ENCODE measurements at regions not wholly inside any gene's neighbourhood (a gene's known extent, or its start where the extent isn't known, plus 50 kb on each side); places are given as distances from the start of the nearest gene placed in this dataset.
"Not testable (repeated sequence)": the region's sequence is repeated elsewhere in the genome, so short reads cannot be mapped to it uniquely, and the experiment has no call there.

DNA sequence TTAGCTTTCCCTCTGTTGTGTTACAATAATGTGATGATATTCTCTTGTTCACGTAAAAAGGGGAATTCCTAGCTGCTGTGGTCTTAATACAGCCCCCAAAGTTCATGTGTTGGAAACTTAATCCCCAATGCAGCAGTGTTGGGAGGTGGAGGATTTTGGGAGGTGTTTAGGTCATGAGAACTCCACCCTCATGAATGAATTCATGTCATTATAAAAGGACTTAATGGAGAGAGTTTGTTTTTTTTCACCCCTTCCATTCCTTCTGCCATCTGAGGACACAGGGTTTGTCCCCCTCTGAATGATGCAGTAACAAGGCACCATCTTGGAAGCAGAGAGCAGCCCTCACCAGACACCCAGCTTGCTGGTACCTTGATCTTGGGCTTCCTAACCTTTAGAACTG, 253.4 kb upstream of the DDHD1 start:
- Histone ChIP-seq H3K27ac (no peak overlapping the region), H3K36me3 (no peaks in the 10 kb centered on the region), H3K27me3 (replicated peaks; ENCODE audit: insufficient read depth) (no peaks in the 10 kb centered on the region), H3K9me3 (no peaks in the 10 kb centered on the region), H3K4me1 (replicated peaks) (no peaks in the 10 kb centered on the region), H3K4me3 (no peak overlapping the region)
- intact Hi-C loops (cut with DNase I): no loop called here
- no peak for TF ChIP-seq POLR2A (IDR thresholded peaks at IDR 0.05)
- TF ChIP-seq, protein P1, sequence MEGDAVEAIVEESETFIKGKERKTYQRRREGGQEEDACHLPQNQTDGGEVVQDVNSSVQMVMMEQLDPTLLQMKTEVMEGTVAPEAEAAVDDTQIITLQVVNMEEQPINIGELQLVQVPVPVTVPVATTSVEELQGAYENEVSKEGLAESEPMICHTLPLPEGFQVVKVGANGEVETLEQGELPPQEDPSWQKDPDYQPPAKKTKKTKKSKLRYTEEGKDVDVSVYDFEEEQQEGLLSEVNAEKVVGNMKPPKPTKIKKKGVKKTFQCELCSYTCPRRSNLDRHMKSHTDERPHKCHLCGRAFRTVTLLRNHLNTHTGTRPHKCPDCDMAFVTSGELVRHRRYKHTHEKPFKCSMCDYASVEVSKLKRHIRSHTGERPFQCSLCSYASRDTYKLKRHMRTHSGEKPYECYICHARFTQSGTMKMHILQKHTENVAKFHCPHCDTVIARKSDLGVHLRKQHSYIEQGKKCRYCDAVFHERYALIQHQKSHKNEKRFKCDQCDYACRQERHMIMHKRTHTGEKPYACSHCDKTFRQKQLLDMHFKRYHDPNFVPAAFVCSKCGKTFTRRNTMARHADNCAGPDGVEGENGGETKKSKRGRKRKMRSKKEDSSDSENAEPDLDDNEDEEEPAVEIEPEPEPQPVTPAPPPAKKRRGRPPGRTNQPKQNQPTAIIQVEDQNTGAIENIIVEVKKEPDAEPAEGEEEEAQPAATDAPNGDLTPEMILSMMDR (IDR thresholded peaks at IDR 0.05): no peak
- no peak for TF ChIP-seq POLR2AphosphoS5 (IDR thresholded peaks at IDR 0.05)
- DNase-seq (ENCODE audit: low spot score): no peak
- WGBS: 93% methylated on average over 1 of the region's 1 CpG

GRCh38 chr14:53401646-53402045, 248.5 kb upstream of the DDHD1 start:
- Histone ChIP-seq H3K27me3 (replicated peaks; ENCODE audit: insufficient read depth) (no peaks in the 10 kb centered on the region), H3K27ac (no peak overlapping the region), H3K4me1 (replicated peaks) (no peaks in the 10 kb centered on the region), H3K4me3 (no peak overlapping the region), H3K9me3 (no peaks in the 10 kb centered on the region), H3K36me3 (no peaks in the 10 kb centered on the region)
- TF ChIP-seq POLR2A (IDR thresholded peaks at IDR 0.05) (no peak), POLR2AphosphoS5 (IDR thresholded peaks at IDR 0.05) (no peak)
- TF ChIP-seq, protein P1 (IDR thresholded peaks at IDR 0.05): no peak
- WGBS: 83% methylated on average over 3 of the region's 3 CpGs
- no peak for DNase-seq (ENCODE audit: low spot score)
- intact Hi-C loops (cut with DNase I): no loop called here

- Histone ChIP-seq H3K27me3 (replicated peaks; ENCODE audit: insufficient read depth) (no peaks in the 10 kb centered on the region), H3K36me3 (no peaks in the 10 kb centered on the region), H3K9me3 (no peaks in the 10 kb centered on the region), H3K27ac (no peak overlapping the region), H3K4me1 (replicated peaks) (no peaks in the 10 kb centered on the region), H3K4me3 (no peak overlapping the region)
- no peak for DNase-seq (ENCODE audit: low spot score)
- 67% methylated on average over 7 of the region's 7 CpGs for WGBS
- intact Hi-C loops (cut with DNase I): no loop called here
- TF ChIP-seq, protein P1 (IDR thresholded peaks at IDR 0.05): no peak
- no peak for TF ChIP-seq POLR2A (IDR thresholded peaks at IDR 0.05)
- no peak for TF ChIP-seq POLR2AphosphoS5 (IDR thresholded peaks at IDR 0.05)
These were observed 245.9 kb upstream of the DDHD1 start for GRCh38 chr14:53399057-53399456.

- intact Hi-C loops (cut with DNase I): no loop called here
These were observed 245.5 kb upstream of the DDHD1 start for GRCh38 chr14:53398616-53399015.

GRCh38 chr14:53395267-53395666, 242.1 kb upstream of the DDHD1 start:
- H3K9me3 ChIP-seq; H3K4me1 ChIP-seq (replicated peaks); H3K4me3 ChIP-seq; H3K36me3 ChIP-seq; H3K27me3 ChIP-seq (replicated peaks; ENCODE audit: insufficient read depth); intact Hi-C loops (cut with DNase I); DNase-seq (ENCODE audit: low spot score); H3K27ac ChIP-seq: not testable (repeated sequence)
- 96% methylated on average over 4 of the region's 4 CpGs for WGBS

More at GRCh38 chr14:53398616-53399015, 245.5 kb upstream of the DDHD1 start:
- Histone ChIP-seq H3K4me3 (no peak overlapping the region), H3K27ac (no peak overlapping the region), H3K4me1 (replicated peaks) (no peaks in the 10 kb centered on the region), H3K27me3 (replicated peaks; ENCODE audit: insufficient read depth) (no peaks in the 10 kb centered on the region), H3K9me3 (no peaks in the 10 kb centered on the region), H3K36me3 (no peaks in the 10 kb centered on the region)
- 80% methylated on average over 2 of the region's 2 CpGs for WGBS
- no peak for DNase-seq (ENCODE audit: low spot score)
- TF ChIP-seq POLR2AphosphoS5 (IDR thresholded peaks at IDR 0.05): no peak
- TF ChIP-seq POLR2A (IDR thresholded peaks at IDR 0.05): no peak
- TF ChIP-seq, protein P1 (IDR thresholded peaks at IDR 0.05): no peak
